ENCODE measurements at regions not wholly inside any gene's neighbourhood (a gene's known extent, or its start where the extent isn't known, plus 50 kb on each side); places are given as distances from the start of the nearest gene placed in this dataset.
A peak's percentile ranks its signal among the peaks of the same experiment; 100 is the strongest.

- Histone ChIP-seq H3K9me3 (ENCODE audit: control extremely low read depth in 1 of 5, control insufficient read depth in 4 of 5, insufficient read depth in 2 of 5, low read depth in 1 of 5, low read length in 4 of 5) (peaks cover 0 to 24% (median 8%) of the 10 kb centered on the region in 5 experiments), H3K36me3 (ENCODE audit: control insufficient read depth in 4 of 4, insufficient read depth in 4 of 4, low read length in 3 of 4) (no peaks in the 10 kb centered on the region), H3K27ac (ENCODE audit: insufficient read depth in 1 of 2, low read depth in 1 of 2, low read length in 2 of 2, poor library complexity in 1 of 2, severe bottlenecking in 2 of 2) (no peak overlapping the region), H3K4me3 (ENCODE audit: control insufficient read depth in 1 of 7, extremely low read depth in 1 of 7, insufficient read depth in 4 of 7, low read depth in 2 of 7, low read length in 6 of 7) (no peak overlapping the region), H3K27me3 (replicated peaks in 2 of 5; ENCODE audit: control insufficient read depth in 4 of 5, insufficient read depth in 5 of 5, low read length in 4 of 5) (no peaks in the 10 kb centered on the region), H3K4me1 (ENCODE audit: control extremely low read depth in 1 of 4, control insufficient read depth in 4 of 4, insufficient read depth in 4 of 4, low read length in 3 of 4) (no peaks in the 10 kb centered on the region)
- ChIA-PET POLR2A (no interaction called here), CTCF (interaction anchor here (1.1 to 1.4 kb wide), 2 partner anchors 13 to 25 kb away, joined by 3 read pairs; no protein-coding TSS in a partner anchor)
- no CpG with 5 or more reads among the region's 1 CpG for WGBS (ENCODE audit: insufficient coverage)
- DNase-seq: peak; percentile 16 to 57 (median 38)
Observed at GRCh38 chr7:18262058-18262457, 233.5 kb upstream of the HDAC9 start.

GRCh38 chr7:18265611-18266281, 229.8 kb upstream of the HDAC9 start:
- H3K36me3 ChIP-seq (ENCODE audit: control insufficient read depth in 4 of 4, insufficient read depth in 4 of 4, low read length in 3 of 4): no peaks in the 10 kb centered on the region
- H3K27ac ChIP-seq (ENCODE audit: insufficient read depth in 1 of 2, low read depth in 1 of 2, low read length in 2 of 2, poor library complexity in 1 of 2, severe bottlenecking in 2 of 2): no peak overlapping the region
- DNase-seq: no peak
- no peaks in the 10 kb centered on the region for H3K27me3 ChIP-seq (replicated peaks in 2 of 5; ENCODE audit: control insufficient read depth in 4 of 5, insufficient read depth in 5 of 5, low read length in 4 of 5)
- POLR2A ChIA-PET: no interaction called here
- H3K4me1 ChIP-seq (ENCODE audit: control extremely low read depth in 1 of 4, control insufficient read depth in 4 of 4, insufficient read depth in 4 of 4, low read length in 3 of 4): no peaks in the 10 kb centered on the region
- H3K4me3 ChIP-seq (ENCODE audit: control insufficient read depth in 1 of 7, extremely low read depth in 1 of 7, insufficient read depth in 4 of 7, low read depth in 2 of 7, low read length in 6 of 7): no peak overlapping the region
- peaks cover 0 to 12% (median 8%) of the 10 kb centered on the region in 5 experiments for H3K9me3 ChIP-seq (ENCODE audit: control extremely low read depth in 1 of 5, control insufficient read depth in 4 of 5, insufficient read depth in 2 of 5, low read depth in 1 of 5, low read length in 4 of 5)
- no CpG with 5 or more reads among the region's 4 CpGs for WGBS (ENCODE audit: insufficient coverage)
- CTCF ChIA-PET: no interaction called here

GRCh38 chr7:18268571-18268970, 227.0 kb upstream of the HDAC9 start:
- Histone ChIP-seq H3K9me3 (ENCODE audit: control extremely low read depth in 1 of 5, control insufficient read depth in 4 of 5, insufficient read depth in 2 of 5, low read depth in 1 of 5, low read length in 4 of 5) (peaks cover 0 to 2% (median 0%) of the 10 kb centered on the region in 5 experiments), H3K27me3 (replicated peaks in 2 of 5; ENCODE audit: control insufficient read depth in 4 of 5, insufficient read depth in 5 of 5, low read length in 4 of 5) (no peaks in the 10 kb centered on the region), H3K27ac (ENCODE audit: insufficient read depth in 1 of 2, low read depth in 1 of 2, low read length in 2 of 2, poor library complexity in 1 of 2, severe bottlenecking in 2 of 2) (no peak overlapping the region), H3K4me3 (ENCODE audit: control insufficient read depth in 1 of 7, extremely low read depth in 1 of 7, insufficient read depth in 4 of 7, low read depth in 2 of 7, low read length in 6 of 7) (no peak overlapping the region), H3K36me3 (ENCODE audit: control insufficient read depth in 4 of 4, insufficient read depth in 4 of 4, low read length in 3 of 4) (no peaks in the 10 kb centered on the region), H3K4me1 (ENCODE audit: control extremely low read depth in 1 of 4, control insufficient read depth in 4 of 4, insufficient read depth in 4 of 4, low read length in 3 of 4) (no peaks in the 10 kb centered on the region)
- no peak for DNase-seq
- CTCF ChIA-PET: no interaction called here
- POLR2A ChIA-PET: no interaction called here

- ChIA-PET POLR2A (interaction anchor here (0.5 to 0.6 kb wide), 2 partner anchors 111 to 641 kb away, joined by 3 read pairs; no protein-coding TSS in a partner anchor), CTCF (interaction anchor here (0.5 to 1.1 kb wide), 4 partner anchors 14 to 47 kb away, joined by 3 to 4 read pairs (median 3); no protein-coding TSS in a partner anchor)
- Histone ChIP-seq H3K27me3 (replicated peaks in 2 of 5; ENCODE audit: control insufficient read depth in 4 of 5, insufficient read depth in 5 of 5, low read length in 4 of 5) (no peaks in the 10 kb centered on the region), H3K4me3 (ENCODE audit: control insufficient read depth in 1 of 7, extremely low read depth in 1 of 7, insufficient read depth in 4 of 7, low read depth in 2 of 7, low read length in 6 of 7) (no peak overlapping the region), H3K4me1 (ENCODE audit: control extremely low read depth in 1 of 4, control insufficient read depth in 4 of 4, insufficient read depth in 4 of 4, low read length in 3 of 4) (peaks cover 0 to 6% (median 0%) of the 10 kb centered on the region in 4 experiments), H3K36me3 (ENCODE audit: control insufficient read depth in 4 of 4, insufficient read depth in 4 of 4, low read length in 3 of 4) (no peaks in the 10 kb centered on the region), H3K27ac (ENCODE audit: insufficient read depth in 1 of 2, low read depth in 1 of 2, low read length in 2 of 2, poor library complexity in 1 of 2, severe bottlenecking in 2 of 2) (no peak overlapping the region), H3K9me3 (ENCODE audit: control extremely low read depth in 1 of 5, control insufficient read depth in 4 of 5, insufficient read depth in 2 of 5, low read depth in 1 of 5, low read length in 4 of 5) (no peaks in the 10 kb centered on the region)
- DNase-seq: no peak
- WGBS (ENCODE audit: insufficient coverage): no CpG with 5 or more reads among the region's 2 CpGs
Observed at GRCh38 chr7:18276380-18276779, 219.2 kb upstream of the HDAC9 start.

- POLR2A ChIA-PET: no interaction called here
- H3K27ac ChIP-seq (ENCODE audit: insufficient read depth in 1 of 2, low read depth in 1 of 2, low read length in 2 of 2, poor library complexity in 1 of 2, severe bottlenecking in 2 of 2): no peak overlapping the region
- H3K36me3 ChIP-seq (ENCODE audit: control insufficient read depth in 4 of 4, insufficient read depth in 4 of 4, low read length in 3 of 4): no peaks in the 10 kb centered on the region
- H3K9me3 ChIP-seq (ENCODE audit: control extremely low read depth in 1 of 5, control insufficient read depth in 4 of 5, insufficient read depth in 2 of 5, low read depth in 1 of 5, low read length in 4 of 5): peaks cover 0 to 10% (median 0%) of the 10 kb centered on the region in 5 experiments
- no peak overlapping the region for H3K4me3 ChIP-seq (ENCODE audit: control insufficient read depth in 1 of 7, extremely low read depth in 1 of 7, insufficient read depth in 4 of 7, low read depth in 2 of 7, low read length in 6 of 7)
- H3K27me3 ChIP-seq (replicated peaks in 2 of 5; ENCODE audit: control insufficient read depth in 4 of 5, insufficient read depth in 5 of 5, low read length in 4 of 5): no peaks in the 10 kb centered on the region
- DNase-seq: peak in 1 of 3 donors; percentile 19
- no CpG with 5 or more reads among the region's 1 CpG for WGBS (ENCODE audit: insufficient coverage)
- peaks cover 0 to 6% (median under 1%) of the 10 kb centered on the region in 4 experiments for H3K4me1 ChIP-seq (ENCODE audit: control extremely low read depth in 1 of 4, control insufficient read depth in 4 of 4, insufficient read depth in 4 of 4, low read length in 3 of 4)
- CTCF ChIA-PET: interaction anchor here (1.1 kb wide), 1 partner anchor 13 kb away, joined by 4 read pairs; no protein-coding TSS in a partner anchor
Observed at GRCh38 chr7:18278316-18278715, 217.2 kb upstream of the HDAC9 start.

- peaks cover 0 to 11% (median 0%) of the 10 kb centered on the region in 5 experiments for H3K9me3 ChIP-seq (ENCODE audit: control extremely low read depth in 1 of 5, control insufficient read depth in 4 of 5, insufficient read depth in 2 of 5, low read depth in 1 of 5, low read length in 4 of 5)
- CTCF ChIA-PET: no interaction called here
- WGBS (ENCODE audit: insufficient coverage): no CpG with 5 or more reads among the region's 1 CpG
Observed at GRCh38 chr7:18283045-18283444, 212.5 kb upstream of the HDAC9 start.

GRCh38 chr7:18287482-18287881, 208.1 kb upstream of the HDAC9 start:
- POLR2A ChIA-PET: no interaction called here
- CTCF ChIA-PET: interaction anchor here (1.2 kb wide), 1 partner anchor 34 kb away, joined by 3 read pairs; no protein-coding TSS in a partner anchor
- no peak for DNase-seq
- 100% methylated on average over 1 of the region's 2 CpGs for WGBS (ENCODE audit: insufficient coverage)
- Histone ChIP-seq H3K4me1 (ENCODE audit: control extremely low read depth in 1 of 4, control insufficient read depth in 4 of 4, insufficient read depth in 4 of 4, low read length in 3 of 4) (peaks cover 9 to 38% (median 22%) of the 10 kb centered on the region in 4 experiments), H3K4me3 (ENCODE audit: control insufficient read depth in 1 of 7, extremely low read depth in 1 of 7, insufficient read depth in 4 of 7, low read depth in 2 of 7, low read length in 6 of 7) (no peak overlapping the region), H3K36me3 (ENCODE audit: control insufficient read depth in 4 of 4, insufficient read depth in 4 of 4, low read length in 3 of 4) (no peaks in the 10 kb centered on the region), H3K27ac (ENCODE audit: insufficient read depth in 1 of 2, low read depth in 1 of 2, low read length in 2 of 2, poor library complexity in 1 of 2, severe bottlenecking in 2 of 2) (no peak overlapping the region), H3K9me3 (ENCODE audit: control extremely low read depth in 1 of 5, control insufficient read depth in 4 of 5, insufficient read depth in 2 of 5, low read depth in 1 of 5, low read length in 4 of 5) (peaks cover 0 to 8% (median 0%) of the 10 kb centered on the region in 5 experiments), H3K27me3 (replicated peaks in 2 of 5; ENCODE audit: control insufficient read depth in 4 of 5, insufficient read depth in 5 of 5, low read length in 4 of 5) (no peaks in the 10 kb centered on the region)

More at GRCh38 chr7:18283045-18283444, 212.5 kb upstream of the HDAC9 start:
- Histone ChIP-seq H3K27me3 (replicated peaks in 2 of 5; ENCODE audit: control insufficient read depth in 4 of 5, insufficient read depth in 5 of 5, low read length in 4 of 5) (no peaks in the 10 kb centered on the region), H3K4me3 (ENCODE audit: control insufficient read depth in 1 of 7, extremely low read depth in 1 of 7, insufficient read depth in 4 of 7, low read depth in 2 of 7, low read length in 6 of 7) (no peak overlapping the region), H3K4me1 (ENCODE audit: control extremely low read depth in 1 of 4, control insufficient read depth in 4 of 4, insufficient read depth in 4 of 4, low read length in 3 of 4) (peaks cover 0 to 6% (median under 1%) of the 10 kb centered on the region in 4 experiments), H3K27ac (ENCODE audit: insufficient read depth in 1 of 2, low read depth in 1 of 2, low read length in 2 of 2, poor library complexity in 1 of 2, severe bottlenecking in 2 of 2) (no peak overlapping the region), H3K36me3 (ENCODE audit: control insufficient read depth in 4 of 4, insufficient read depth in 4 of 4, low read length in 3 of 4) (no peaks in the 10 kb centered on the region)
- peak in 1 of 3 donors; percentile 13 for DNase-seq
- POLR2A ChIA-PET: no interaction called here

Measured in common myeloid progenitor, CD34-positive (primary cell).